Esophagus squamous epithelium (tissue), 5 donors: ENCODE measurements at regions not wholly inside any gene's neighbourhood (a gene's known extent, or its start where the extent isn't known, plus 50 kb on each side); places are given as distances from the start of the nearest gene placed in this dataset.

Experiments
- DNase-seq: peaks from one replicate; lab custom pipeline; 2025; lab: John Stamatoyannopoulos, UW
- H3K27ac ChIP-seq, 4 donors: fragments of 200-600 bp; sonication (generic); one replicate each; pipeline ENCODE4 v1.5.1; 2016 to 2019; ENCODE audit warnings: mild to moderate bottlenecking in 1 of 4
- H3K27me3 ChIP-seq, 4 donors: fragments of 200-600 bp; sonication (generic); 1 replicate in 3 of 4; 2 replicates in 1 of 4; pipeline versions ENCODE4 v1.5.1 to v1.6.0; 2017 to 2021; ENCODE audit warnings: antibody characterized with exemption in 1 of 4
- H3K36me3 ChIP-seq, 3 donors: fragments of 200-600 bp; sonication (generic); one replicate each; pipeline ENCODE4 v1.5.1; 2016 to 2019
- H3K4me1 ChIP-seq, 3 donors: fragments of 200-600 bp; sonication (generic); one replicate each; pipeline ENCODE4 v1.5.1; 2017 to 2019
- H3K4me3 ChIP-seq, 4 donors: fragments of 200-600 bp; sonication (generic); 1 replicate in 3 of 4; 2 replicates in 1 of 4; pipeline ENCODE4 v1.5.1; 2016 to 2019; ENCODE audit warnings: mild to moderate bottlenecking in 2 of 4, moderate library complexity in 1 of 4
- H3K9me3 ChIP-seq, 3 donors: fragments of 200-600 bp; sonication (generic); one replicate each; pipeline ENCODE4 v1.5.1; 2016 to 2019
- CTCF ChIP-seq, 6 experiments: fragments of 450-650 bp in 4 of 6; fragments of 200-600 bp in 2 of 6; sonication (generic) in 2 of 6; IDR thresholded peaks; one replicate each; pipeline ENCODE4 v1.5.1; 2016 to 2019; ENCODE audit warnings: antibody characterized with exemption in 6 of 6, mild to moderate bottlenecking in 4 of 6, moderate library complexity in 4 of 6
- POLR2A ChIP-seq, 4 donors: fragments of 450-650 bp; IDR thresholded peaks; one replicate each; pipeline ENCODE4 v1.6.1; 2017; ENCODE audit warnings: antibody characterized with exemption in 4 of 4, mild to moderate bottlenecking in 4 of 4, moderate library complexity in 3 of 4
- WGBS, 2 donors: methylation state at CpG; one replicate each; pipeline ENCODE4 v1.1.5; 2018; 5-methylcytosine and 5-hydroxymethylcytosine counted together
- intact Hi-C: fragments of 100-400 bp; cut with DNase I; formaldehyde crosslinking; loops from one replicate; pipeline ENCODE4 v1.15.0; 2022
- donor health status: DM: yes; HTN: yes; CAD: no.

DNA sequence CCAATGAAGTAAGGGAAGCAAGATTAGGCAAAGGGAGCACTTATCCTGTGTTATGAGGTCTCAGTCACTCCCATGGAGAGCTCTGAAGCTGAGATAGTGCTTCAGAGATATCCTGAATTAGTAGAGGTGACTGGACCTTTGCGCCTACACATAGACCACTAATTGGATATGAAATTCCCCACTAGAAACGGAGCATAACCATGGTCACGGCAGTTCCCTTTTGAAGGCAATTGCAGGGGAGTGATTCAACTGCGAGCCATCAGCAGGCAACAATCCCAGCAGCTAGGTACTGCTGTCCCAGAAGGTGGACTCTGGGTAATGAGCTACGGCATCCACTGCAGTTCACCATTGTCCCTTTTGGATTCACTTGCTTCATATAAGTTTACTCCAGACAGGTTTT, 267.7 kb upstream of the RASA1 start:
- no peak overlapping the region for H3K4me3 ChIP-seq
- intact Hi-C loops: no loop called here
- no peak for DNase-seq
- no peak for TF ChIP-seq POLR2A (IDR thresholded peaks at IDR 0.05)
- no peak for TF ChIP-seq CTCF (IDR thresholded peaks at IDR 0.05)
- WGBS, 2 donors: 85 to 94% methylated on average over 4 of the region's 5 CpGs
- H3K27ac ChIP-seq: no peak overlapping the region
- H3K4me1 ChIP-seq: no peaks in the 10 kb centered on the region
- no peaks in the 10 kb centered on the region for H3K36me3 ChIP-seq
- no peaks in the 10 kb centered on the region for H3K27me3 ChIP-seq
- no peaks in the 10 kb centered on the region for H3K9me3 ChIP-seq

GRCh38 chr5:87002485-87002884, 265.2 kb upstream of the RASA1 start:
- intact Hi-C loops: no loop called here
- WGBS, 2 donors: 60 to 66% methylated on average over 3 of the region's 3 CpGs
- no peak overlapping the region for H3K4me3 ChIP-seq
- H3K4me1 ChIP-seq: no peaks in the 10 kb centered on the region
- no peak overlapping the region for H3K27ac ChIP-seq
- no peak for TF ChIP-seq CTCF (IDR thresholded peaks at IDR 0.05)
- TF ChIP-seq POLR2A (IDR thresholded peaks at IDR 0.05): no peak
- no peaks in the 10 kb centered on the region for H3K36me3 ChIP-seq
- no peaks in the 10 kb centered on the region for H3K9me3 ChIP-seq
- no peaks in the 10 kb centered on the region for H3K27me3 ChIP-seq
- DNase-seq: no peak

- intact Hi-C loops: no loop called here
- no peak for TF ChIP-seq POLR2A (IDR thresholded peaks at IDR 0.05)
- no peak for TF ChIP-seq CTCF (IDR thresholded peaks at IDR 0.05)
- Histone ChIP-seq H3K27ac (no peak overlapping the region), H3K4me3 (no peak overlapping the region), H3K27me3 (no peaks in the 10 kb centered on the region), H3K36me3 (no peaks in the 10 kb centered on the region), H3K4me1 (no peaks in the 10 kb centered on the region), H3K9me3 (no peaks in the 10 kb centered on the region)
- DNase-seq: no peak
- WGBS, 2 donors: 59 to 71% methylated on average over 3 of the region's 3 CpGs
Observed at GRCh38 chr5:87004101-87004500, 263.6 kb upstream of the RASA1 start.

DNA sequence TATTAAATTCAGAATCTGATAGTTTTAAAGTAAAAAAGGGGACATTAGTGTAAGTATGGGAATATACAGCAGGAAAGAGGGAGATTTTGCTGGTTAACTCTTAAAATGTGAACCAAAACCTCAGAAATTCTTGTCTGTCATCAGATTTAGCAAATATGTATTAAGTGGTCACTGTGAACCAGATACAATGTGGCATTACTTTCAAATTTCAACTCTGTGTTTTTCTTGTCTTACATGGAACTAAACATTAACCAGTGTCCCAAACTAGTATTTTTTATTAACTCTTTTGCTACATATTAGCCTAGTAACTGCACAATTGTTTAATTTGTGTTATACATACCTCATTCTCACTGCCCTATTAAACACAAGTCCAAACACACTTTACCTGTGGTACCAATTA, 259.9 kb upstream of the RASA1 start:
- TF ChIP-seq POLR2A (IDR thresholded peaks at IDR 0.05) (no peak), CTCF (IDR thresholded peaks at IDR 0.05) (no peak)
- H3K4me1 ChIP-seq: no peaks in the 10 kb centered on the region
- intact Hi-C loops: no loop called here

GRCh38 chr5:87008751-87009560, 258.7 kb upstream of the RASA1 start:
- no peaks in the 10 kb centered on the region for H3K9me3 ChIP-seq
- intact Hi-C loops: no loop called here
- no peak overlapping the region for H3K27ac ChIP-seq
- H3K27me3 ChIP-seq: no peaks in the 10 kb centered on the region
- no peak overlapping the region for H3K4me3 ChIP-seq
- no peak for DNase-seq
- H3K36me3 ChIP-seq: no peaks in the 10 kb centered on the region
- 50 to 55% methylated on average over 5 of the region's 5 CpGs for WGBS, 2 donors
- H3K4me1 ChIP-seq: no peaks in the 10 kb centered on the region
- no peak for TF ChIP-seq POLR2A (IDR thresholded peaks at IDR 0.05)
- no peak for TF ChIP-seq CTCF (IDR thresholded peaks at IDR 0.05)

More for the DNA sequence above, 259.9 kb upstream of the RASA1 start:
- Histone ChIP-seq H3K9me3 (no peaks in the 10 kb centered on the region), H3K27me3 (no peaks in the 10 kb centered on the region), H3K27ac (no peak overlapping the region), H3K36me3 (no peaks in the 10 kb centered on the region), H3K4me3 (no peak overlapping the region)
- no peak for DNase-seq
